ENCODE measurements at regions not wholly inside any gene's neighbourhood (a gene's known extent, or its start where the extent isn't known, plus 50 kb on each side); places are given as distances from the start of the nearest gene placed in this dataset.

- no peaks in the 10 kb centered on the region; the same call in 1 of the 2 replicates for H3K27me3 Mint-ChIP-seq (ENCODE audit: low read depth)
- H3K18ac ChIP-seq (ENCODE audit: insufficient read length, low read depth, low read length), result no peak overlapping the region
- no peak overlapping the region for H2BK12ac ChIP-seq (ENCODE audit: insufficient read length, low read depth, low read length)
- TF ChIP-seq, protein P1, sequence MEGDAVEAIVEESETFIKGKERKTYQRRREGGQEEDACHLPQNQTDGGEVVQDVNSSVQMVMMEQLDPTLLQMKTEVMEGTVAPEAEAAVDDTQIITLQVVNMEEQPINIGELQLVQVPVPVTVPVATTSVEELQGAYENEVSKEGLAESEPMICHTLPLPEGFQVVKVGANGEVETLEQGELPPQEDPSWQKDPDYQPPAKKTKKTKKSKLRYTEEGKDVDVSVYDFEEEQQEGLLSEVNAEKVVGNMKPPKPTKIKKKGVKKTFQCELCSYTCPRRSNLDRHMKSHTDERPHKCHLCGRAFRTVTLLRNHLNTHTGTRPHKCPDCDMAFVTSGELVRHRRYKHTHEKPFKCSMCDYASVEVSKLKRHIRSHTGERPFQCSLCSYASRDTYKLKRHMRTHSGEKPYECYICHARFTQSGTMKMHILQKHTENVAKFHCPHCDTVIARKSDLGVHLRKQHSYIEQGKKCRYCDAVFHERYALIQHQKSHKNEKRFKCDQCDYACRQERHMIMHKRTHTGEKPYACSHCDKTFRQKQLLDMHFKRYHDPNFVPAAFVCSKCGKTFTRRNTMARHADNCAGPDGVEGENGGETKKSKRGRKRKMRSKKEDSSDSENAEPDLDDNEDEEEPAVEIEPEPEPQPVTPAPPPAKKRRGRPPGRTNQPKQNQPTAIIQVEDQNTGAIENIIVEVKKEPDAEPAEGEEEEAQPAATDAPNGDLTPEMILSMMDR (conservative IDR thresholded peaks at IDR 0.05), result no peak
- H3K23ac ChIP-seq (ENCODE audit: insufficient read length, low read depth, low read length), result no peak overlapping the region
- H3K4me1 Mint-ChIP-seq, result peaks cover 20 to 21% of the 10 kb centered on the region in 2 experiments
- no peak overlapping the region for H3K9ac ChIP-seq (ENCODE audit: extremely low read depth, insufficient read length, low read length)
- no peak overlapping the region for H3K4me2 ChIP-seq (ENCODE audit: insufficient read depth, insufficient read length, low read length)
- peaks cover 10 to 16% of the 10 kb centered on the region in 2 experiments; a peak in 4 of 5 replicates for H3K9me3 Mint-ChIP-seq
- H3K36me3 Mint-ChIP-seq (ENCODE audit: insufficient read depth in 1 of 3, low read depth in 3 of 3), result peaks cover 2 to 16% (median 7%) of the 10 kb centered on the region in 3 experiments; a peak in 5 of 7 replicates
- no peak overlapping the region for H3K4ac ChIP-seq (ENCODE audit: low read depth, low read length)
- no peaks in the 10 kb centered on the region for H4K20me1 ChIP-seq (ENCODE audit: control insufficient read depth, insufficient read depth, insufficient read length)
- H3K27me3 ChIP-seq (ENCODE audit: insufficient read depth, low read length), result no peaks in the 10 kb centered on the region
- no peak overlapping the region for H4K91ac ChIP-seq (ENCODE audit: insufficient read length, low read depth, low read length)
- H3K79me2 ChIP-seq (ENCODE audit: insufficient read depth, low read length), result no peaks in the 10 kb centered on the region
- no peak overlapping the region for H4K8ac ChIP-seq (replicated peaks; ENCODE audit: insufficient read length, low read depth, low read length)
- H3K27ac Mint-ChIP-seq, result 0 out of 7 replicates have a peak overlapping the region, but pooled peaks of 1 of the 3 experiments have one; percentile 57
- H3K9me3 ChIP-seq (ENCODE audit: control insufficient read depth, low read depth, low read length), result no peaks in the 10 kb centered on the region
- no peak overlapping the region for H2BK5ac ChIP-seq (ENCODE audit: insufficient read length, low read length)
- no peaks in the 10 kb centered on the region for H3K4me1 ChIP-seq (ENCODE audit: insufficient read depth, low read length)
- H4K5ac ChIP-seq (ENCODE audit: insufficient read length, low read depth, low read length), result no peak overlapping the region
- WGBS (ENCODE audit: extremely low coverage, insufficient read length, low lambda C conversion rate), result no CpG with 5 or more reads among the region's 17 CpGs
- H2AFZ ChIP-seq (ENCODE audit: low read length), result no peak overlapping the region
- H3K4me3 Mint-ChIP-seq, result no peak overlapping the region
- no peaks in the 10 kb centered on the region for H3K23me2 ChIP-seq (ENCODE audit: insufficient read length, low read depth, low read length, poor library complexity, severe bottlenecking)
- H3K79me1 ChIP-seq (ENCODE audit: insufficient read depth, low read depth, low read length, poor library complexity, severe bottlenecking), result no peaks in the 10 kb centered on the region
- H3K27ac ChIP-seq (ENCODE audit: insufficient read length, low read depth, low read length), result no peak overlapping the region
- no peak overlapping the region for H2BK15ac ChIP-seq (ENCODE audit: low read depth, low read length)
- no peak overlapping the region for H3K56ac ChIP-seq (ENCODE audit: insufficient read length, low read depth, low read length)
- no peak overlapping the region for H2BK120ac ChIP-seq (ENCODE audit: low read depth, low read length, poor library complexity, severe bottlenecking)
- no peak overlapping the region for H2BK20ac ChIP-seq (ENCODE audit: low read depth, low read length, poor library complexity, severe bottlenecking)
- H3T11ph ChIP-seq (ENCODE audit: low read length), result no peak overlapping the region
- H2AK5ac ChIP-seq (ENCODE audit: insufficient read length, low read length), result no peak overlapping the region
- H3K14ac ChIP-seq (ENCODE audit: insufficient read depth, low read length), result no peak overlapping the region
- DNase-seq, result no peak
Measured at GRCh38 chr3:188006726-188007393, 147.1 kb upstream of the LPP start.

Data from H9 (cell line).